Activated CD4-positive, CD25-positive, alpha-beta regulatory T cell treated with anti-CD3 and anti-CD28 coated beads, Interleukin-2, amount 50 U/mL, for 72 hours (primary cell): ENCODE measurements at regions not wholly inside any gene's neighbourhood (a gene's known extent, or its start where the extent isn't known, plus 50 kb on each side); places are given as distances from the start of the nearest gene placed in this dataset.
A peak's percentile ranks its signal among the peaks of the same experiment; 100 is the strongest.
"Not testable (repeated sequence)": the region's sequence is repeated elsewhere in the genome, so short reads cannot be mapped to it uniquely, and the experiment has no call there.

Experiments
- DNase-seq: peaks from one replicate; pipeline ENCODE4 v3.0.0; 2021

- no peak for DNase-seq
These were observed 124.3 kb upstream of the TRIM2 start for GRCh38 chr4:153079857-153080391.

DNA sequence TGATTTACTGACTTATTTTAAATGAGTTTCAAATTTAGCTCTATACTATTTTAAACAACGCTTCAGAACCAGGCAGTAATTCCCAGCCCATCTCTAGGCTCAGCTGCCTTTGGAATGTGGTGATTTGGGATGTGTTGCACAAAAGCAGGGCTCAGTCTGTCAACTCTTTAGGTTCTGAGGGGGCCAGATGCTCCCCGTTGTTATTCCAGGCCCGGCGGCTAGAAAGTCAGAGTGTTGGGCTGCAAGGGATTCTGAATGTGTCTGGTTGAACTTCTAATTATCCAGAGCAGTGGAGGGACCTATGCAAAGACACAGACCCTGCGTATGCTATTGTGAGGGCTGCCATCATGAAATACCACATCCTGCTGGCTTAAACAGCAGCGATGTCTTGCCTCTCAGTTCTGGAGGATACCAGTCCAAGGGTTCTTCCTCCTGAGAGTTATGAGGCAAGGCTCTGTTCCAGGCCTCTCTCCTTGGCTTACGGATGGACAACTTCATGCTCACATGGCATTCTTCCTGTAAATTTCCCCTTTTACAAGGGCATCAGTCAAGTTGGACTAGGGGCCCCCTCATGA, 123.2 kb upstream of the TRIM2 start:
- DNase-seq: no peak

- no peak for DNase-seq
These were observed 122.5 kb upstream of the TRIM2 start for GRCh38 chr4:153081693-153082092.

GRCh38 chr4:153082322-153083301, 121.6 kb upstream of the TRIM2 start:
- no peak for DNase-seq

- DNase-seq: peak; percentile 40
These were observed 120.7 kb upstream of the TRIM2 start for GRCh38 chr4:153083447-153083947.

DNA sequence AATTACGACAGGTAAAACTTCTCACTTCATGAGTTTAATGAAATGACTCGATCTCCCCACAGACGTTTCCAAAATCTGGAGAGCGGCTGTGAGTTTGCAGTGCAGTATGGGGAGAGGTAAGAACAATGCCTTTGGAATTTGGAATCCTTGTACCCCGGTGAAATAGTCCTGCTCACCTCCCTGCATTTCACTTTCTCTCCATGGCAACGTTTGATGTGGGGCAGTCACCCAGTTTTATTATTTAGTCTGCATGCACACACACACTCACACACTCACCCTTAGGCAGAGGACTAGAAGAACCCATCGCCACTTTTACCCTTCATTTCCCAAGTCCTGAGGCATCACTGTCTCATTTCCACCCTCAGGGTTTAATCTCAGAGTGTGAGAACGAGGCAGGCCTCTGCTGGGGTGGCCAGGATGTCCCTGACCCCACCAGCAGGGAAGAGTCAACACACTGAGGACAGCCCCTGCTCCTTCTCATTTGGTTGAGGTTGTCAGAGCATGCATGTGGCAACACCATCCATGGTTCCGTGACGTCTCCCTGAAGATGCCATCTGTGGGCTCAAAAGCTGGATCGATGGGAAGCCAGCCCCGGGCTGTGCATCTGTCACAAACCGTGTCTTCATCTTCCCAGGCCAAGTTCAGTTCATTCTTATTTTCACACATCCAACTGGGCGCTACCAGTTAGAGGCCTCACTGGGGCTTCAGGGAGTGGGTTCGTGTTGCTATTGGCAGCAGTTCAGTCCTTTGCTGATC, 119.8 kb upstream of the TRIM2 start:
- DNase-seq: no peak

- DNase-seq: peak; percentile 89
These were observed 119.1 kb upstream of the TRIM2 start for GRCh38 chr4:153084980-153085630.

GRCh38 chr4:153087671-153088194, 116.5 kb upstream of the TRIM2 start:
- no peak for DNase-seq

DNA sequence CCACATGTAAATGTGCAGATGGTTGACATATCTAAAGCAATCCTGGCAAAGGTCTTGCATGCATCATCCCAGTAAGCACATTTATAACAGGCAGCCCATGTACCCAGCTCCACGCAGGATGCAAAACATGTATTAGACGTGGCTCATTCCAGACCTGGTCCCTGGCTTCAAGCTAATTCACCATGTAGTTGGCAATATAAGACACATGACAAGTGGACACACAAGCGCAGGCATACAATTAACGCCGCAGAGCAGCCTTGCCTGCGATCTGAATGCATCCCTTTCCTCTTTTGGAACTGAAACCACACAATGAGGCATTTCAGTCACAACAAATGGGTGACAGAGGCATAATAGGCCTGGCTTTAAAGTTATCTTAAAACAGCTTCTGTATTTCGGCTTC, 114.5 kb upstream of the TRIM2 start:
- DNase-seq: no peak

DNA sequence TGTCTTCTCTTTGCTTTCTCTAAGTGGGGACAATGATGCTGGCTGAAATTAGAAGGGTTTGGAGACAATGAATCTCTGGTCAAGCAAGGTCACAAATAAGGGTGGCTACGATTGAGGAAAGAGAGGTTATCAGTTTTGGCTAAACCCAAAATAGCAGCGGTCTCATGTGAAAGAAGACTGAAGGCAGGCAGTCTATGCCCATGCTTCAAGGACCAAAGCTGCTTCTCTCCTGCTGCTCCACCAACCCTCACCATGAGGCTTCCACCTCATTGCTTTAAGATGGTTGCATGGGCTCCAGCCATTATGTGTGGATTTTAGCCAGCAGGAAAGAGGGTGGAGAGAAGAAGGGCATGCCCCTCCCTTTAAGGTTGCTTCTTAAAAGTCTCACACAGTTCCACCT, 114.1 kb upstream of the TRIM2 start:
- no peak for DNase-seq

GRCh38 chr4:153090670-153091385, 113.4 kb upstream of the TRIM2 start:
- no peak for DNase-seq

- no peak for DNase-seq
These were observed 110.8 kb upstream of the TRIM2 start for GRCh38 chr4:153093396-153093795.

- DNase-seq: no peak
These were observed 110.4 kb upstream of the TRIM2 start for GRCh38 chr4:153093802-153094201.

DNA sequence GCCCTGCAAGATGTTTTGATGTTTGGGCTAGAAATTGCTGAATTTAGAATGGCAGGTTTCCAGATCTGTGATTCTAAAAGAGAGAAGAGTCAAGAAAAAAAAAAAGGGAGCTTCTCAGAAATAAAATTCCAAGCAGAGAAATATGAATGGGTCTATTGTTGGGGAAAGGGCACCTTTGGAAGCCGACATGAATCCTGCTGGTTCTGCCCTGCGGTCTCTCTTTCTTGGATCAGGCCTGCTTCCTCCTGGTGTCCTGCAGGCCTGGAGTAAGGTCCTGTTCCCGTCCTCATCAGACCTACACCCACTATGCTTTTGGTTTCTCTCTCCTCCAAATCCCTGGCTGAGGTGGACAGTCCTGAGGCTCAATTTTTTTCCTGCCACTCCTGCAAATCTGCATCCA, 109.8 kb upstream of the TRIM2 start:
- DNase-seq: no peak

- DNase-seq: no peak
These were observed 108.6 kb upstream of the TRIM2 start for GRCh38 chr4:153095448-153096204.

- DNase-seq: no peak
These were observed 107.9 kb upstream of the TRIM2 start for GRCh38 chr4:153096344-153096743.

DNA sequence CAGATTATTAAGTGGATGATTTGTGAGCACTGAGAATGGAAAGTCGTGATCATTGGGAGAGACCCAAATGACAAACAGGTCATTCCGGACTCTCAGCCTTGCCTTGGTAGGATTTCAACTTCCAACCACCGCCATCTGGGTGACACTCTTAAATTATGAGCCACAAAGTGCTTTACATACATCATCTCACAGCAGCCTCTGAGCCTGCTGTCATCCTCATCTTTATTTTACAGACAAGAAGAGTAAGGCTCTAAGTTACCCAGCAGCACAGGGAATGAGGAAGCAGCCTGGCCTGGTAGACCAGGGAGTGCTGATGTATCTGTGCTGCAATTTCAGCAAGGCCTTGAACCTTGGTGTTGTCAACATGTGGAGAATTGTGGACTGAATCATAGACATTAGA, 105.8 kb upstream of the TRIM2 start:
- DNase-seq: no peak

- DNase-seq: no peak
These were observed 104.7 kb upstream of the TRIM2 start for GRCh38 chr4:153099391-153100140.

GRCh38 chr4:153106736-153107135, 97.5 kb upstream of the TRIM2 start:
- DNase-seq: not testable (repeated sequence)

- DNase-seq: no peak
These were observed 97.0 kb upstream of the TRIM2 start for GRCh38 chr4:153107246-153107645.
